NT2/D1 (cell line): ENCODE measurements at regions not wholly inside any gene's neighbourhood (a gene's known extent, or its start where the extent isn't known, plus 50 kb on each side); places are given as distances from the start of the nearest gene placed in this dataset.
"Not testable (repeated sequence)": the region's sequence is repeated elsewhere in the genome, so short reads cannot be mapped to it uniquely, and the experiment has no call there.

Experiments
- YY1 ChIP-seq: IDR thresholded peaks from 2 replicates; pipeline ENCODE4 v1.6.1; 2011; ENCODE audit not compliant: insufficient read length, insufficient read depth
- ZNF274 ChIP-seq: IDR thresholded peaks from 2 replicates; pipeline ENCODE4 v1.6.1; 2011; ENCODE audit warnings: mild to moderate bottlenecking, low read depth, low read length

DNA sequence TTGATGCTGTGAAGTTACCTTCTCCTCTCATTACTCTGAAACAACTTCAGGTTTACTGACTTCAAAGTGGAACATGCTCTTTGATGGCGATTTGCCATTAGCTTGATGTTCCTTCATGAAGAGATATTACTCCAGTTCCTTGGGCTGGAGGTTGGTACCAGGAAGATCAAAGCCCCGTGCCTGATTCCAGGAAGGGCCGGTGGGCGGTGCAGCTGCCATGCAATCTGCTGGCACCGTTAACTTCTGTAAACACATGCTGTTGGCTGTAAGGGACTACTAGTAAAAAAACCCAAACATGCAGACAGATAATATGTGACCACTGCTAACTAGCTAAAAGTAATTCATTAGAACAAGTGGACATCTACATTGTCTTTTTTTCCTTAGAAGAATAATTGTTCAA is 182.8 kb upstream of the SPATA31A3 start:
- TF ChIP-seq YY1, ZNF274: not testable (repeated sequence)
